T-helper 17 cell (primary cell): ENCODE measurements at regions not wholly inside any gene's neighbourhood (a gene's known extent, or its start where the extent isn't known, plus 50 kb on each side); places are given as distances from the start of the nearest gene placed in this dataset.
"Not testable (repeated sequence)": the region's sequence is repeated elsewhere in the genome, so short reads cannot be mapped to it uniquely, and the experiment has no call there.

Source experiments
- ATAC-seq: fragments of 150-1000 bp; cut with Tn5 transposase; 2 replicates; pipeline ENCODE4 v1.10.0; 2021; ENCODE audit warnings: mild to moderate bottlenecking, moderate library complexity
- DNase-seq, 3 donors: peaks; one replicate each; pipeline versions ENCODE4 v3.0.0 to v3.0.0-alpha.2; 2020 to 2021
- H3K9me3 ChIP-seq: one replicate; pipeline ENCODE4 v1.7.0; 2013; ENCODE audit warnings: low read length, mild to moderate bottlenecking; ENCODE audit not compliant: control insufficient read depth, poor library complexity, severe bottlenecking
- H3K27ac Mint-ChIP-seq: one replicate; pipeline ENCODE4 v1.8.0; 2022; ENCODE audit warnings: mild to moderate bottlenecking, moderate library complexity, mixed read lengths
- H3K27me3 Mint-ChIP-seq: one replicate; pipeline ENCODE4 v1.8.0; 2022; ENCODE audit warnings: mixed read lengths
- H3K36me3 Mint-ChIP-seq: one replicate; pipeline ENCODE4 v1.8.0; 2022; ENCODE audit warnings: low read depth, mixed read lengths
- H3K4me1 Mint-ChIP-seq: one replicate; pipeline ENCODE4 v1.8.0; 2022; ENCODE audit warnings: mild to moderate bottlenecking, mixed read lengths
- H3K4me3 Mint-ChIP-seq: one replicate; pipeline ENCODE4 v1.8.0; 2022; ENCODE audit warnings: mild to moderate bottlenecking, moderate library complexity, mixed read lengths

DNA sequence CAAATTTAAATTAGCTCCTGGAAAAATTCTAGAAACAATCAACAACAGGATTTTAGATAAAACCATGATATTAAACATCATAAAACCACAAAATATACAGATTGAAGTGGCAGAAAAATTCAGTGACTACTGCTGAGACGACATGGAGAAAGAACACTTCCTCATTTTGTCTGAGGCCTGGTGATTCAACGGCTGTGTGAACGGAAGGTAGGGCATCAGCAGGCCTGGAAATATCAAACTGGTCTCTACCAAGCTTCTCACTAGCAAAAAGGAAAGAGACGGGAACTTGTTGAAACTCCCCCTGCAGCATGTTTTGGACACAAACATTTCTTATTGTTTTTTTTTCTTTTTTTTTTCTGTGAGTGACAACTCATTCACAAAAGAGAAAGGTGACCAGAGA is 58.0 kb upstream of the AHI1 start:
- H3K27me3 Mint-ChIP-seq, result peaks cover 16% of the 10 kb centered on the region
- H3K4me3 Mint-ChIP-seq, result no peak overlapping the region
- H3K27ac Mint-ChIP-seq, result no peak overlapping the region
- no peaks in the 10 kb centered on the region for H3K4me1 Mint-ChIP-seq
- no peak for DNase-seq
- no peaks in the 10 kb centered on the region for H3K9me3 ChIP-seq
- no peak for ATAC-seq
- no peaks in the 10 kb centered on the region for H3K36me3 Mint-ChIP-seq

DNA sequence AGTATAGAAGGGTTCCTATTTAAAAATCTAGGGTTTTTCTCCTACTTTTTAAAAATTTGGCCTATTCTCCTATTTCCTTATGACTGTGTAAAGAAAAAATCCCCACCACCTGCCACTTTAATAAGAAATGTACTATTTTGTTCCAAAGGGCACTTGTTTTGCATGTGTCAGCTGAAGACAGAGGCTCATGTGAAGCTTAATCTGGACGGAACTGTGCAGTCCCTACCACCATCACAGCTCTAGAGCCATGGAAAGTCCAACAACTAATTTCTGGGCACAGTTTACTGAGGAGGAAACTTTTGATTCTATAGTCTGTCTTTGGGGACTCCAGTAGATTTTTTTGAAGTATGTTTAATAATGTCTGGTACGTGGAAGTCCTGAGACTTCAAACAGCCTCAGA is 60.0 kb upstream of the AHI1 start:
- no peak for ATAC-seq
- no peaks in the 10 kb centered on the region for H3K9me3 ChIP-seq
- no peaks in the 10 kb centered on the region for H3K4me1 Mint-ChIP-seq
- no peaks in the 10 kb centered on the region for H3K36me3 Mint-ChIP-seq
- peaks cover 16% of the 10 kb centered on the region for H3K27me3 Mint-ChIP-seq
- no peak overlapping the region for H3K4me3 Mint-ChIP-seq
- DNase-seq, result no peak
- H3K27ac Mint-ChIP-seq, result no peak overlapping the region

DNA sequence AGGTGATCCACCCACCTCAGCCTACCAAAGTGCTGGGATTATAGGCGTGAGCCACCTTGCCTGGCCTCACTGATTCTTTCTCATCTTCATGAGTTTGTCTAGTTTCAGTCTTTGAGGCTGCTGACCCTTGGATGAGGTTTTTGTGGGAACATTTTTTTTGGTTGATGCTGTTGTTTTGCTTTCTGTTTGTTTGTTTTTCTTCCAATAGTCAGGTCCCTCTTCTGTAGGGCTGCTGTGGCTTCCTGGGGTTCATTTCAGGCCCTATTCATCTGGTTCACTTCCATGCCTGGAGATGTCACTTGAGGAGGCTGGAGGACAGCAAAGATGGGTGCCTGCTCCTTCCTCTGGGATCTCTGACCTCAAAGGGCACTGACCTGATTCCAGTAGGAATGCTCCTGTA is 68.1 kb upstream of the AHI1 start:
- H3K4me3 Mint-ChIP-seq, DNase-seq, ATAC-seq, H3K4me1 Mint-ChIP-seq, H3K27ac Mint-ChIP-seq, H3K27me3 Mint-ChIP-seq, H3K9me3 ChIP-seq, H3K36me3 Mint-ChIP-seq: not testable (repeated sequence)

DNA sequence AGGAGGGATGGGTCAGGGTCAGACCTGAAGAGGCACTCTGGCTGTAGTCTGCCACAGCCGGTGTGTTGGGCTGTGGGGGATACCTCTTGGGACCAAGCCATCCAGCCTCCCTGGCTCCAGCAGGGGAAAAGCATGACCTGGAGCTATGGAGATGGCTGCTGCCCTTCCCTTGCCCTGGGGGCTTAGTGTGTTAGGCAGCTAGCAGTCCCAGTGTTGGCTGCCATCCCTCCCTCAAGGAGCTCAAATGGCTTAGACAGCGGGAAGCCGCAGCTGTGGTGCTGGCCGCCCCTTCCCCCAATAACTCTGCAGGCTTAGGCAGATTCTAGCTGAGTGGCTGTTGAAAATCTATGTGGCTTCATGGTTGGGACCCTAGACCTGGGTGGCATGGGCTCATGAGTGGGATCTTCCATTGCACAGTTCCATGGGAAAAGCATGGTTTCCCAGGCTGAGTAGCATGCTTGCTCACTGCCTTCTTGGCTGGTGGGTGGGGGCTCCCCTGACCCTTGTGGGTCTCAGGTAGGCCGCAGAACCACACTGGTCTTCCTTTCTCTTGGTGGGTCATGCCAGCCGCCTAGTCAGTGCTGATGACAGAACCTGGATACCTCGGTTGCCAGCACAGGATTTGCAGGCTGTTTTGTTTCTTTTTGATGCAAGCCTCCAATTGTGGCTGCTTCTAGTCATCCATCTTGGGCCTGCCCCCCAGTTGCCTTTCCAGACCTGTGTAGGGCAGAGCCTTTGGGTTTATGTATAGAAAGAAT is 69.0 kb upstream of the AHI1 start:
- DNase-seq, result no peak
- ATAC-seq, result no peak
- H3K4me1 Mint-ChIP-seq, result peaks cover 4% of the 10 kb centered on the region
- H3K27ac Mint-ChIP-seq, result peak overlapping the region; percentile 46
- H3K36me3 Mint-ChIP-seq, result peaks cover 2% of the 10 kb centered on the region
- peaks cover 5% of the 10 kb centered on the region for H3K27me3 Mint-ChIP-seq
- no peak overlapping the region for H3K4me3 Mint-ChIP-seq
- no peaks in the 10 kb centered on the region for H3K9me3 ChIP-seq

DNA sequence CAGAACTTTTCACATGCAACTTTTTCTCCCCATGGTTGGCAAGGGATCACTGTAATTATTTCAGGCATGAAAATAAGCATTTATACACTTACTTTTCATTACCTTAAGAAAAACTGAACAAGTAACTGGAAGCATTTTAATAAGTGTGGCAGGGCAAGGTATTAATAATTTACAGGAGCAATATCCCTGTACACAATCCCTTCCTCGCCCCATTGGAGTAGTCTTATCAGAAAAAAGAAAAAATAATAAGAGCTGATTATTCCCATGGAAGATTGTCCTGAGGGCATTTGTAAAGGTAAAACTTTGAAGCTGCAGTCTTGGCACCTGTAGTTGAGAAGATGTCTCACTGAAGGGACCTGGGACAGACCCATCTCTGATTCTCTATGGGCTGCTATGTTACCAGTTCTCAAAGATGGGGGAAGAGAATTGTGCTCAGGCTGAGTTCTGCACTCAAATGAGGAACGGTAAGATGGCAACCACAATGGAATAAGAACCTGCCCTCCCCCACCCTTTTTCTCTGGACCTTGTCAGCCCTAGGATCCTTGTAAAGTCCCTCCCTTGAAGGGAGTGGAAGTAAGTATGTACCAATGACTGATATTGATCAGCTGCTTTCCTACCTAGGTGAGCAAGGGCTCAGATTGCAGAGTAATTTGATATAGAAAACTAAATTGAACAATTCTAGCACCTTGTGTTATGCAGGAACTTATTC is 70.0 kb upstream of the AHI1 start:
- ATAC-seq (no peak), DNase-seq (no peak)
- Mint-ChIP-seq H3K4me3 (no peak overlapping the region), H3K27ac (peak overlapping the region; percentile 43), H3K4me1 (peaks cover 4% of the 10 kb centered on the region), H3K36me3 (peaks cover 2% of the 10 kb centered on the region), H3K27me3 (peaks cover 5% of the 10 kb centered on the region)
- H3K9me3 ChIP-seq, result no peaks in the 10 kb centered on the region

DNA sequence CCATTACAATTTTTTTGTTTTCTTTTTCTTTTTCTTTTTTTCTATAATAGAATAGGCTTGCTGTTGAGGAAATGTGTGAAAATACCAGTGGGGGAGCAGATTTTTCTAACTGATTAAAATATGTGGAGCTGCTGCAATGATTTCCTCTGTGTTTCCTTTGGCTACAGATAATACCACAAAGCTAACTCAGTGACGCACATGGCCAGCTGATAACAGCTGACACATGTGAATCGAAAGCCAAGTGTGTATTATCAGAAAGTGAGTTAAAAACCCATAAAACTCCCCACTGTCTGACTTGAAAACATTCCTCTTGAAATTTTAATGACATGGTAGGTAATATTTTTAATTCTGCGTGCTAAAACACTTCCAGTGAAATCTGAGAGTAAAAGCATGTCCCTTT is 70.8 kb upstream of the AHI1 start:
- Mint-ChIP-seq H3K36me3 (peaks cover 2% of the 10 kb centered on the region), H3K27ac (peak overlapping the region; percentile 43), H3K27me3 (peaks cover 5% of the 10 kb centered on the region), H3K4me1 (peaks cover 4% of the 10 kb centered on the region), H3K4me3 (no peak overlapping the region)
- ATAC-seq (peak; percentile 94), DNase-seq (no peak)
- no peaks in the 10 kb centered on the region for H3K9me3 ChIP-seq

DNA sequence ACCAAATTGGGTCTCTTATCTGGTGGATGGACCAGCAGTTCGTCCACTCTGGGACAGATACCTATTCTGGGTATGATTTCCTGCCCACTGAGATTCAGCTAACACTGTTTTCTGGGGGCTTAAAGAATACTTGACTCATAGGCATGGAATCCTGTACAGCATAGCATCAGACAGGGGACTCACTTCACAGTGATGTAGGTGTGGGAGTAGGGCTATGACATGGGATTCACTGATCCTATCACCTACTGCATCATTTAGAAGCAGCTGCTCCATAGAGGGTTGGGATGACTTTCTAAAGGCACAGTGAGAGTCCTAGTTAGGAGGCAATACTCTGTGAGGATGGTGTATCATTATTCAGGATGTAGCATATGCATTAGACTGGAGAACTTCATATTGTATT is 74.5 kb upstream of the AHI1 start:
- Mint-ChIP-seq H3K27me3 (peaks cover 8% of the 10 kb centered on the region), H3K4me1 (peaks cover 4% of the 10 kb centered on the region), H3K4me3 (no peak overlapping the region), H3K36me3 (no peaks in the 10 kb centered on the region), H3K27ac (no peak overlapping the region)
- ATAC-seq, result no peak
- no peaks in the 10 kb centered on the region for H3K9me3 ChIP-seq
- no peak for DNase-seq

DNA sequence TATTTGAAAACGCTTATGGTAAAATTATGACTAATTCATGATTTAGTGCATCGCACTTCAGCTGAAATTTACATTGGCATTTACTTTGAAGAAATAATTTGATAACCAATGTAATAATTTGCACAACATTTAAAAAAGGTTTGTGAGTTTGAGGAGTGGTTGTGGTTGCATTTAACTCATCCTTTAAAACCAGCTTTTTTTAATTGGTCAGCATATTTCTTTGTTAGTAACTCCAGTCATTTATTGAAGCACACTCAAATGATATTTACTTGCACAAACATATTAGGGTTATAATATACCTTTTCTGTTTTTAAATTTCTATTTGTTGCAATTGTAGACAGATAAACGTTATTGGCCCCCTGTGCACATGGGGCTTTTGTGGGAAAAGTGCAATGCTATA is 78.1 kb upstream of the AHI1 start:
- no peak for ATAC-seq
- DNase-seq, result no peak
- no peaks in the 10 kb centered on the region for H3K9me3 ChIP-seq
- H3K4me3 Mint-ChIP-seq, result no peak overlapping the region
- H3K27me3 Mint-ChIP-seq, result peaks cover 8% of the 10 kb centered on the region
- H3K4me1 Mint-ChIP-seq, result no peaks in the 10 kb centered on the region
- no peaks in the 10 kb centered on the region for H3K36me3 Mint-ChIP-seq
- H3K27ac Mint-ChIP-seq, result no peak overlapping the region

DNA sequence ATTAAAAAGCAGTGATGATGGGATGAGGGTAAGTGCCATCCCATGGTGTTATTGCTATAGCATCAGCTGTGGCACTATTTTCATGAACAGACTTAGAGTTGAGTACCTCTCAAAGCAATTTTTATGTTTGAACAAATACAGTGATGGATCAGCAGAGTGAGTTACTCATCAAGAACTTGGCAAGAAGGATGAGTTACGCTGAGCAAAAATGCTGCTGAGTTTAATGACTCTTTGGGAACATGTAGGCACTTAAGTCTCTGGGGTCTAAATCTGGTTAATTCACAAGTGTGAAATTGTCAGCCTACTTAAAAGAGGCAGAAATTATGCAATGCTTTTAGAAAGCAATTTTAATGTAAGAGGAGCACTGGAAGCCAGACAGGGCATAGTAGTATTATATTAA is 78.5 kb upstream of the AHI1 start:
- no peaks in the 10 kb centered on the region for H3K9me3 ChIP-seq
- no peak for ATAC-seq
- H3K27ac Mint-ChIP-seq, result no peak overlapping the region
- no peak for DNase-seq
- no peaks in the 10 kb centered on the region for H3K4me1 Mint-ChIP-seq
- peaks cover 8% of the 10 kb centered on the region for H3K27me3 Mint-ChIP-seq
- no peak overlapping the region for H3K4me3 Mint-ChIP-seq
- no peaks in the 10 kb centered on the region for H3K36me3 Mint-ChIP-seq

DNA sequence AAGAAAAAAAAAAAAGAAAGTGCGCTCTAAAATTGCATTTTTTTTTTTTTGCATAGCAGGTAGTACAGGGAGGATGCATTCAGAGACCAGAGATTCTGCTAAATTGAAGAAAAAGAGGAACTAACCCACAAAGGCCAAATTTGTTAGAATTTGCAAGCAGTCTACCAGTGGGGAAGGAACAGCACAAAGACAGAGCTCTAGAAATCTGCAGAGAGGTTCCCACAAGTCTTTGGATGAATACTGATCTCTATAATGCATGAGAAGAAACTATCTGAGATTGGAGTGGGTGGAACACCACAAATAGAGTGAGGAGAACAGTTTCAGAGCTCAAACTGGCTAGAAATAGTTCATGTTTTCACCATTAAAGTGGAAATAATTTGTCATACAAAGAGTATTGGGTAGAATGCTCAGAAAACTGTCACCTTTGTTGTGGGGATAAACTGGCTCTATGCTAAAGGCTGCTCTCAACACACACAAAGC is 79.6 kb upstream of the AHI1 start:
- no peak for ATAC-seq
- Mint-ChIP-seq H3K4me1 (no peaks in the 10 kb centered on the region), H3K36me3 (no peaks in the 10 kb centered on the region), H3K27me3 (peaks cover 8% of the 10 kb centered on the region), H3K27ac (no peak overlapping the region), H3K4me3 (no peak overlapping the region)
- H3K9me3 ChIP-seq, result no peaks in the 10 kb centered on the region
- DNase-seq, result no peak

DNA sequence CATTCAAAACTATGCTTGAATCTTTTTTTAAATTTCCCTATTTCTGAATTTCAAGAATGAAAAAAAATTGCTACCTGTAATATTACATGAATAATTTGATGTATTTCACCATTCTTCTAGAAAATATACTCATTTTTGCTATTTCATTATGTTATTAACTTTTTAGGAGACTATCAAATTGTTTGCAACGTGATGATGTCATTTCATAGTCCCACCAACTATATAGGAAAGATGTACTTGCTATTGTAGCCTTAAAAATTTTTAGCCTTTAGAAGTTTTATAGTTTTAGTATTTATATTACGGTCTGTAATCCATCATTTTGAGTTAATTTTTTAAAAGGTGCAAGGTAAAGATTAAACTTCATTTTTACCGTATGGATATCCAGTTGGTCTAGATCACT is 81.4 kb upstream of the AHI1 start:
- H3K27ac Mint-ChIP-seq, result no peak overlapping the region
- peaks cover 2% of the 10 kb centered on the region for H3K4me1 Mint-ChIP-seq
- ATAC-seq, result no peak
- no peaks in the 10 kb centered on the region for H3K36me3 Mint-ChIP-seq
- H3K9me3 ChIP-seq, result no peaks in the 10 kb centered on the region
- H3K4me3 Mint-ChIP-seq, result no peak overlapping the region
- DNase-seq, result no peak
- peaks cover 12% of the 10 kb centered on the region for H3K27me3 Mint-ChIP-seq

DNA sequence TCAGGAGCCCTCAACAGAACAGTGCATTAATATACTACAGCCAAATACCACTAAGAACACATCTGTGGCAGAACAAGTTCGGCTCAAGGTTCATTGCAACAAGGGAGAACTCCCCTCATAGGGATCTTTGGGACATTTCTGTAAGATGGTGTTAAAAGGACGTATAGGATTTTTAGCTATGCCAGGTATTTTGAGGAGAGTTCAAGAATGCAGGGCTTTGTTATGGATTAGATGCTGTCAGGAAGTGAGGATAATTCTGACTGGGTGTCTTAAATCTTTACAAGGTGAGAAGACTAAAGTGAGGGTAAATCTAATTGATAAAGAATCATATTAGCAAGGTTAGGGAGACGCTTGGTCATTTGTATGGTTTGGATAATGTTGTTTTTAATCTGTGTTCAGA is 83.7 kb upstream of the AHI1 start:
- ATAC-seq (no peak), DNase-seq (no peak)
- H3K4me1 Mint-ChIP-seq, result peaks cover 2% of the 10 kb centered on the region
- no peak overlapping the region for H3K4me3 Mint-ChIP-seq
- peaks cover 5% of the 10 kb centered on the region for H3K27me3 Mint-ChIP-seq
- H3K27ac Mint-ChIP-seq, result no peak overlapping the region
- H3K36me3 Mint-ChIP-seq, result no peaks in the 10 kb centered on the region
- H3K9me3 ChIP-seq, result no peaks in the 10 kb centered on the region

DNA sequence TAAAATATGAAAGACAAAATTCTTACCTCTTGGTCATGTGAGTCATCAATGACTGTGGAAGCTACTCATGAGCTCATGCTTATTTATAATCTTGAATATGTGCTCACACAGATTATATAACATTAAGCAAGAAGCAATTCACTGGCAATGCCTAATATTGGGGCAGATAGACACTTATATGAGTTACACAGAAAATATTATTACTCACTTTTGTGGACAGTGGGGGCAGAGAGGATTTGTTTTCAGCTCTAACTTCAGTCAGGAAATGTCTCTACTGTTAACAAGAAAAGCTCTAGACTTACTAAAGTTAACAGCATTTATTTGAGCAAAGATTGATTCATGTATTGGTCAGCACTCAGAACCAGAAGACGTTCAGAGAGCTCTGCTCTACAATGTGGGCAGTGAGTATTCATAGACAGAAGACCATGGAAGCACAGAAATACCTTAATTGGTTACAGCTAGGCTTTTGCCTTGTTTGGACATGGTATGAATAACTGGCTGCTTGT is 85.8 kb upstream of the AHI1 start:
- no peaks in the 10 kb centered on the region for H3K9me3 ChIP-seq
- no peaks in the 10 kb centered on the region for H3K36me3 Mint-ChIP-seq
- ATAC-seq (no peak), DNase-seq (no peak)
- H3K4me1 Mint-ChIP-seq, result peaks cover 6% of the 10 kb centered on the region
- H3K27ac Mint-ChIP-seq, result no peak overlapping the region
- peaks cover 5% of the 10 kb centered on the region for H3K27me3 Mint-ChIP-seq
- no peak overlapping the region for H3K4me3 Mint-ChIP-seq

DNA sequence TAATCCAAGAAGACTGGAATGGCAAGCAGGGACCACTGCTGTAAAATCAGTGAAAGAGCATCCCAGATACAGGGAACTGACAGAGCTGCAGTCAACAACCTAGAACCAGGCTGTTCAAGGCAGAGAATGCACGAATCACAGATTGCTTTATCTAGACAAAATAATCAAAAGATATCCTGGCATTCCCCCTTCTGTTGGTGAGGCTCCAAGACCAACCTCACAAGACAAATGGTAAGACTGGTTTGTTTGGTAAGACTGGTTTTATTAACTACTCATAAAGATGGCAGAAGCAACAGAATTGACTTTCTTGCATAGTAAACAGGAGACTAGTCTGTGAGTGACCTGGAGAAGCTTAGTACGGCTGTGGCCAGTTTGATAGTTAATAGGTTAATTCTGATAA is 88.8 kb upstream of the AHI1 start:
- H3K4me1 Mint-ChIP-seq, result peaks cover 6% of the 10 kb centered on the region
- no peak overlapping the region for H3K4me3 Mint-ChIP-seq
- DNase-seq (no peak), ATAC-seq (no peak)
- H3K27ac Mint-ChIP-seq, result no peak overlapping the region
- H3K27me3 Mint-ChIP-seq, result peaks cover 5% of the 10 kb centered on the region
- no peaks in the 10 kb centered on the region for H3K9me3 ChIP-seq
- no peaks in the 10 kb centered on the region for H3K36me3 Mint-ChIP-seq
